NCI-H146 treated with DMSO at 0.1 percent for 48 hours (cell line): ENCODE measurements at regions not wholly inside any gene's neighbourhood (a gene's known extent, or its start where the extent isn't known, plus 50 kb on each side); places are given as distances from the start of the nearest gene placed in this dataset.

Experiments used
- DNase-seq: peaks from one replicate; lab custom pipeline; 2025; ENCODE audit not compliant: unreplicated experiment; lab: John Stamatoyannopoulos, UW

GRCh38 chr4:136935305-136935704, 597.0 kb downstream of the PCDH18 start:
- DNase-seq = no peak

- no peak for DNase-seq
These were observed 597.7 kb downstream of the PCDH18 start for GRCh38 chr4:136934601-136935000.

- no peak for DNase-seq
These were observed 600.5 kb downstream of the PCDH18 start for GRCh38 chr4:136931781-136932180.

- DNase-seq = no peak
These were observed 603.3 kb downstream of the PCDH18 start for GRCh38 chr4:136928957-136929411.

GRCh38 chr4:136927172-136927571, 605.1 kb downstream of the PCDH18 start:
- no peak for DNase-seq

GRCh38 chr4:136925203-136925602, 607.1 kb downstream of the PCDH18 start:
- no peak for DNase-seq

- DNase-seq = no peak
These were observed 610.2 kb downstream of the PCDH18 start for GRCh38 chr4:136922066-136922465.

GRCh38 chr4:136920092-136920881, 612.0 kb downstream of the PCDH18 start:
- no peak for DNase-seq

- no peak for DNase-seq
These were observed 613.5 kb downstream of the PCDH18 start for GRCh38 chr4:136918772-136919171.

GRCh38 chr4:136917312-136918110, 614.8 kb downstream of the PCDH18 start:
- DNase-seq = no peak

GRCh38 chr4:136909626-136910025, 622.7 kb downstream of the PCDH18 start:
- peak; percentile 44 for DNase-seq

- no peak for DNase-seq
These were observed 624.2 kb downstream of the PCDH18 start for GRCh38 chr4:136908122-136908521.

- no peak for DNase-seq
These were observed 631.6 kb downstream of the PCDH18 start for GRCh38 chr4:136900696-136901095.

GRCh38 chr4:136898590-136899248, 633.6 kb downstream of the PCDH18 start:
- no peak for DNase-seq

GRCh38 chr4:136893573-136893972, 638.7 kb downstream of the PCDH18 start:
- no peak for DNase-seq

- DNase-seq = no peak
These were observed 650.6 kb downstream of the PCDH18 start for GRCh38 chr4:136881666-136882065.

- peak; percentile 37 for DNase-seq
These were observed 658.7 kb downstream of the PCDH18 start for GRCh38 chr4:136873555-136873954.

- no peak for DNase-seq
These were observed 664.8 kb downstream of the PCDH18 start for GRCh38 chr4:136867465-136867864.

- DNase-seq = no peak
These were observed 666.8 kb downstream of the PCDH18 start for GRCh38 chr4:136865526-136865925.

GRCh38 chr4:136864604-136865185, 667.6 kb downstream of the PCDH18 start:
- DNase-seq = peak; percentile 40

- no peak for DNase-seq
These were observed 668.5 kb downstream of the PCDH18 start for GRCh38 chr4:136863756-136864155.
